Nephron (organoid): ENCODE measurements at regions not wholly inside any gene's neighbourhood (a gene's known extent, or its start where the extent isn't known, plus 50 kb on each side); places are given as distances from the start of the nearest gene placed in this dataset.

Experiments used
- H3K27ac Mint-ChIP-seq, 3 experiments: 2 replicates each; pipeline ENCODE4 v1.8.0; 2020; ENCODE audit warnings: mixed read lengths in 3 of 3, mild to moderate bottlenecking in 2 of 3, moderate library complexity in 1 of 3
- H3K27me3 Mint-ChIP-seq: 2 replicates; pipeline ENCODE4 v1.8.0; 2021; ENCODE audit warnings: low read depth, mild to moderate bottlenecking, moderate library complexity, mixed read lengths
- H3K36me3 Mint-ChIP-seq: 2 replicates; pipeline ENCODE4 v1.8.0; 2020; ENCODE audit warnings: low read depth, mixed read lengths
- H3K4me1 Mint-ChIP-seq: 2 replicates; pipeline ENCODE4 v1.8.0; 2020; ENCODE audit warnings: mixed read lengths
- H3K4me3 Mint-ChIP-seq, 3 experiments: 2 replicates each; pipeline ENCODE4 v1.8.0; 2020; ENCODE audit warnings: mild to moderate bottlenecking in 3 of 3, mixed read lengths in 3 of 3, moderate library complexity in 2 of 3
- H3K9me3 Mint-ChIP-seq: 2 replicates; pipeline ENCODE4 v1.8.0; 2020; ENCODE audit warnings: mixed read lengths
- TF ChIP-seq, protein P1 (sequence below), 3 experiments: fragments of 200-600 bp; sonication (generic); IDR thresholded peaks; one replicate each; pipeline ENCODE4 v1.5.0; 2021; ENCODE audit warnings: antibody characterized with exemption in 3 of 3; ENCODE audit not compliant: unreplicated experiment in 3 of 3

DNA sequence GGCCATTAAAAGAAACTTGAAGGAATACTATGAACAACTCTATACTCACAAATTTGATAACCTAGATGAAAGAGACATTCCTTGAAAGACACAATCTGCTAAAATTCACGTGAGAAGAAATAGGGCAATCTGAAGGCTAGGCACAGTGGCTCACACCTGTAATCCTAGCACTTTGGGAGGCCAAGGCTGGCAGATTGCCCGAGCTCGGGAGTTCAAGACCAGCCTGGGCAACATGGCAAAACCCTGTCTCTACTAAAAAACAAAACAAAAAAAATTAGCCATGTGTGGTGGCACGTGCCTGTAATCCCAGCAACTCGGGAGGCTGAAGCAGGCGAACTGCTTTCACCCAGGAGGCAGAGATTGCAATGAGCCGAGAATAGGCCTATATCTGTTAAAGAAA, 104.8 kb downstream of the HES1 start:
- H3K4me1 Mint-ChIP-seq = no peaks in the 10 kb centered on the region
- H3K4me3 Mint-ChIP-seq = no peak overlapping the region
- H3K9me3 Mint-ChIP-seq = peaks cover 11% of the 10 kb centered on the region
- peaks cover 29% of the 10 kb centered on the region for H3K27me3 Mint-ChIP-seq
- H3K36me3 Mint-ChIP-seq = peaks cover 4% of the 10 kb centered on the region
- TF ChIP-seq, protein P1, sequence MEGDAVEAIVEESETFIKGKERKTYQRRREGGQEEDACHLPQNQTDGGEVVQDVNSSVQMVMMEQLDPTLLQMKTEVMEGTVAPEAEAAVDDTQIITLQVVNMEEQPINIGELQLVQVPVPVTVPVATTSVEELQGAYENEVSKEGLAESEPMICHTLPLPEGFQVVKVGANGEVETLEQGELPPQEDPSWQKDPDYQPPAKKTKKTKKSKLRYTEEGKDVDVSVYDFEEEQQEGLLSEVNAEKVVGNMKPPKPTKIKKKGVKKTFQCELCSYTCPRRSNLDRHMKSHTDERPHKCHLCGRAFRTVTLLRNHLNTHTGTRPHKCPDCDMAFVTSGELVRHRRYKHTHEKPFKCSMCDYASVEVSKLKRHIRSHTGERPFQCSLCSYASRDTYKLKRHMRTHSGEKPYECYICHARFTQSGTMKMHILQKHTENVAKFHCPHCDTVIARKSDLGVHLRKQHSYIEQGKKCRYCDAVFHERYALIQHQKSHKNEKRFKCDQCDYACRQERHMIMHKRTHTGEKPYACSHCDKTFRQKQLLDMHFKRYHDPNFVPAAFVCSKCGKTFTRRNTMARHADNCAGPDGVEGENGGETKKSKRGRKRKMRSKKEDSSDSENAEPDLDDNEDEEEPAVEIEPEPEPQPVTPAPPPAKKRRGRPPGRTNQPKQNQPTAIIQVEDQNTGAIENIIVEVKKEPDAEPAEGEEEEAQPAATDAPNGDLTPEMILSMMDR (IDR thresholded peaks at IDR 0.05; ENCODE audit: unreplicated experiment in 3 of 3) = no peak
- H3K27ac Mint-ChIP-seq = no peak overlapping the region

DNA sequence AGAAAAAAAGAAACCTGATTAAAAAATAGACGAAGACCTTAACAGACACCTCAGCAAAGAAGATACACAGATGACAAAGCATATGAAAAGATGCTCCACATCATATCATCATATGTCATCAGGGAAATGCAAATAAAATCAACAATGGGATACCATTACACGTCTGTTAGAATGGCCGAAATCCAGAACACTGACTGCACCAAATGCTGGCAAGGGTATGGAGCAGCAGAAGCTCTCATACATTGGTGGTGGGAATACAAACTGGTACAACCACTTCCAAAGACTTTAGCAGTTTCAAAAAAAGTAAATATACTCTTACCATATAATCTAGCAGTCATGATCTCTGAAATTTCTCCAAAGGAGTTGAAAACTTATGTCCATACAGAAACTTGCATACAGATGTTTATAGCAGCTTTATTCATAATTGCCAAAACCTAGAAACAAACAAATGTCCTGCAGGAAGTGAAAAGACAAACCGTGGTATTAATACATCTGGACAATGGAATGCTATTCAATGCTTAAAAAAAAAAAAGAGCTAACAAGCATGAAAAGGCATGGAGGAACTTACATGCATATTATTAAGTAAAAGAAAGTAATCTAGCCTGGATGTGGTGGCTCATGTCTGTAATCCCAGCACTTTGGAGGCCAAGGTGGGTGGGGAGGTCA, 107.4 kb downstream of the HES1 start:
- Mint-ChIP-seq H3K36me3 (no peaks in the 10 kb centered on the region), H3K9me3 (no peaks in the 10 kb centered on the region), H3K27ac (no peak overlapping the region), H3K4me3 (no peak overlapping the region), H3K27me3 (peaks cover 32% of the 10 kb centered on the region), H3K4me1 (peaks cover 14% of the 10 kb centered on the region)
- TF ChIP-seq, protein P1 (IDR thresholded peaks at IDR 0.05; ENCODE audit: unreplicated experiment in 3 of 3) = no peak

DNA sequence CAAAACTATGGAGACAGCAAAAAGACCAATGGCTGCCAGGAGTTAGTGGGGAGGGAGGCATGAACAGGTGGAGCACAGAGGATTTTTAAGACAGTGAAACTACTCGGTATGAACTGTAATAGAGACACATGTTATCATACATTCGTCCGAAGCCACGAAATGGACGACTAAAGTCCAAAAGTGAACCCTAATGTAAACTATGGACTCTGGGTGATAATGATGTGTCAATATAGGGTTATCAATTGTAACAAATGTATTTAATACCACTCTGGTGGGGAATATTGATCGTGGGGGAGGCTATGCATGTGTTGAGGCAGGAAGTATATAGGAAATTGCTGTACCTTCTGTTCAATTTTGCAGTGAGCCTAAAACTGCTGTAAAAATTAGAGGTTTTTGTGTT, 107.0 kb downstream of the CPN2 start:
- no peak overlapping the region for H3K27ac Mint-ChIP-seq
- TF ChIP-seq, protein P1 (IDR thresholded peaks at IDR 0.05; ENCODE audit: unreplicated experiment in 3 of 3) = no peak

DNA sequence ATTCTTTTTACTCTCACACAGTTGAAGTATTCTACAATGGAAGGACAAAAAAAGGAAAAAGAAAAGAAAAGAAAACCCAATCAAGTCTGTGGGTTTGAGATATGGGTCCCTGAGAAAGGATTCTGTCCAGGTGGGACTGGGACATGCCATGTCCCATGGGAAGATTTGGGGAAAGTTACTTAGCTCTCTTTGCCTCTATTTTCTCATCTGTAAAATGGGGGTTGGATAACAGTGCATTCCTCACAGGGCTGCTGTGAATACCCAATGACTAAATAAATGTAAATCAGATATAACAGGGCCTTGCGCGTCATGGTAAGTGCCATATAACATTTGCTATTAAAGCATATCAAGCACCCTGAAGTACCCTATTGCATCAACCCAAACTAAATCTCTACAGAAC, 105.7 kb downstream of the CPN2 start:
- Mint-ChIP-seq H3K9me3 (no peaks in the 10 kb centered on the region), H3K4me1 (peaks cover 36% of the 10 kb centered on the region), H3K27ac (no peak overlapping the region)

More for the DNA sequence above, 107.0 kb downstream of the CPN2 start:
- H3K27me3 Mint-ChIP-seq = peaks cover 32% of the 10 kb centered on the region
- H3K9me3 Mint-ChIP-seq = no peaks in the 10 kb centered on the region
- peaks cover 23% of the 10 kb centered on the region for H3K4me1 Mint-ChIP-seq
- no peak overlapping the region for H3K4me3 Mint-ChIP-seq
- H3K36me3 Mint-ChIP-seq = no peaks in the 10 kb centered on the region

DNA sequence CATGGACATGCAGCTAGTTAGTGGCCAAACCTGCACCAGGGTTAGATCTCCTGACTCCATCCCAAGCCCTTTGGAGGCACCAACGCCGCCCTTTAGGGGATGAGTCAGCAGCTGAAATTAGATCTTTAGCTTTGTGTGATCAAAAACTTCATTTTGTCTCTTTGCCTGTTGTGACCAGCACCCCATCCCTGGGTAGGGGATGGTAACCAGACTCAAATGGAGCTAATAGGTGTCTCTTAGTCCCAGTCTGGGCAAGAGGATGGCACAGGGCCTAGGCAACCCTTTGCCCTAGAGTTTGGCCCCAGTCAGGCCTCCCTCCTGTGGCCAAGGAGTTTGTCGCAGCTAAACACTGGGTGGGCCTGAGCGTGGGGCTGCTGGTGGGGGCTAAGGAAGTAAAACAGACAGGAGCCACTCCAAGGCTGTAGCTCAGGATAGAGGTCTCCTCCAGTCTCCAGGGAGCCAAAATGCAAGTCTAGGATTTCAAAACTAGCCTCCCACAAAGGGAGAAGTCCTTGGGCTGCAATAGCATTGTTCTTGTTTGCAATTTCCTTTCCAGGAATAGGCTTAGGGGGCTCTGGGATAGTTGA, 105.1 kb downstream of the CPN2 start:
- H3K36me3 Mint-ChIP-seq = no peaks in the 10 kb centered on the region

More for the DNA sequence above, 105.7 kb downstream of the CPN2 start:
- TF ChIP-seq, protein P1 (IDR thresholded peaks at IDR 0.05; ENCODE audit: unreplicated experiment in 3 of 3) = no peak
- no peaks in the 10 kb centered on the region for H3K36me3 Mint-ChIP-seq
- peaks cover 32% of the 10 kb centered on the region for H3K27me3 Mint-ChIP-seq
- no peak overlapping the region for H3K4me3 Mint-ChIP-seq

More for the DNA sequence above, 105.1 kb downstream of the CPN2 start:
- TF ChIP-seq, protein P1 (IDR thresholded peaks at IDR 0.05; ENCODE audit: unreplicated experiment in 3 of 3) = peak in 1 of 3 experiments; percentile 12
- H3K4me3 Mint-ChIP-seq = no peak overlapping the region
- H3K27me3 Mint-ChIP-seq = peaks cover 37% of the 10 kb centered on the region
- peaks cover 42% of the 10 kb centered on the region for H3K4me1 Mint-ChIP-seq
- no peaks in the 10 kb centered on the region for H3K9me3 Mint-ChIP-seq
- peak overlapping the region in 1 of 3 experiments; percentile 7 for H3K27ac Mint-ChIP-seq
